HG02870 (cell line): ENCODE measurements at regions not wholly inside any gene's neighbourhood (a gene's known extent, or its start where the extent isn't known, plus 50 kb on each side); places are given as distances from the start of the nearest gene placed in this dataset.
A peak's percentile ranks its signal among the peaks of the same experiment; 100 is the strongest.
"Not testable (repeated sequence)": the region's sequence is repeated elsewhere in the genome, so short reads cannot be mapped to it uniquely, and the experiment has no call there.

Experiments
- ATAC-seq: cut with Tn5 transposase; IDR thresholded peaks from one replicate; pipeline ENCODE4 v1.9.1; 2021; ENCODE audit warnings: mild to moderate bottlenecking, moderate library complexity; ENCODE audit not compliant: unreplicated experiment

- ATAC-seq = peak; percentile 78
Observed at GRCh38 chr10:8278099-8278498, 223.6 kb downstream of the GATA3 start.

GRCh38 chr10:8279598-8279997 is 225.1 kb downstream of the GATA3 start:
- no peak for ATAC-seq

- no peak for ATAC-seq
Observed at GRCh38 chr10:8280946-8281345, 226.5 kb downstream of the GATA3 start.

DNA sequence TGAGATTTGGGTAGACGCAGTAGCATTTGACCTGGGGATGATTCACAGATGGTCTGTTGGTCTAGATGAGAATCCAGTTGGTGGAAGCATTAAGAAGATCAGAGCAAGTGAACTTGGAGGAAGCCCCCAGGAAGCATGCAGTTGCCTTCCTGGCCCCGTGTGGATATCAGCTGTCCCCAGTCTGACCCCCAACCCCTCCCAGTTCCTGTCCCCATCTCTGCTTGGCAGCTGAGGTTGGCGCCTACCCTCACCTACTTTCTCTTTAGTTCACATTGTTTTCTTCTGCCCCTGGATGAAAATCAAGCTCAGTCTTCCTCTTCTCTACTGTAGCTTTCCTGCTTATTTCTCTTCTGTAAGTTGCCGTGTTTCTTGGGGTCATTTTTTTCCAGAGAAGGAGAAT is 227.9 kb downstream of the GATA3 start:
- no peak for ATAC-seq

DNA sequence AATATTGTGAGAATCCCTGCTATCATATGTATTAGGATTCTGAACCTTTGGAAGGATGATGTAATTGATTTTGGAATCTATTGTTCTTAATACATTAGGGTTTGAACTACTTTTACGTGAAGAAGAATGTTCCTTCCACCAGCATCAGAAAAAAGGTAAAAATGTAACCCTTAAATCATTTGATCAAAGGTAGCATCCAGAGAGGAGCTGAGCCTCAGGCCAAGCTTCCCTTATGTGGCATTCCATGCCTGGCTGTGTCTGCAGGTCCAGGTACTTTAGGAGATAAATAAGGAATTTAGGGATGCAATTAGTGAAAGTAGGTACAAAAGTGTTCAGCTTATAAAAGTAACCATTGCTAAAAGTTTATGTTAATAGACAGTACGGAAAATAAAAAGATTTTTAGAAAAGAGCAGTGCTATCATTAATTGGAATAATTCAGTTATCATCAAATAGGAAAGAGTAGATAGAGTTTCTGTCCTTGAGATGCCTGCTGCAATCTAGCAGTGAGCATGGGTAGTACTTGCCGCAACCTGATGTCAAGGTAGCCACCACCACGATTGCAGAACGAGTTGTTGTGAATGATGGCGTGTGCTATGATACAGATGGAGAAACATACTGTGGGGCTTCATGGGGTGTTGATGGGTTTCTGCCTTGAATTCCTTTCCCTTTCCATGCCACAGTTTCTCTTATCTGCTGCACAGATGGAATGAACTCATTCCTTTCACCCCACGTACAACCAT is 228.8 kb downstream of the GATA3 start:
- no peak for ATAC-seq

GRCh38 chr10:8283986-8284385 is 229.5 kb downstream of the GATA3 start:
- ATAC-seq = no peak

DNA sequence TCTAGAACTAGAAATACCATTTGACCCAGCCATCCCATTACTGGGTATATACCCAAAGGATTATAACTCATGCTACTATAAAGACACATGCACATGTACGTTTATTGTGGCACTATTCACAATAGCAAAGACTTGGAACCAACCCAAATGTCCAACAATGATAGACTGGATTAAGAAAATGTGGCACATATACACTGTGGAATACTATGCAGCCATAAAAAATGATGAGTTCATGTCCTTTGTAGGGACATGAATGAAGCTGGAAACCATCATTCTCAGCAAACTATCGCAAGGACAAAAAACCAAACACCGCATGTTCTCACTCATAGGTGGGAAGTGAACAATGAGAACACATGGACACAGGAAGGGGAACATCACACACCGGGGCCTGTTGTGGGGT is 231.5 kb downstream of the GATA3 start:
- not testable (repeated sequence) for ATAC-seq

GRCh38 chr10:8288600-8288999 is 234.1 kb downstream of the GATA3 start:
- no peak for ATAC-seq

DNA sequence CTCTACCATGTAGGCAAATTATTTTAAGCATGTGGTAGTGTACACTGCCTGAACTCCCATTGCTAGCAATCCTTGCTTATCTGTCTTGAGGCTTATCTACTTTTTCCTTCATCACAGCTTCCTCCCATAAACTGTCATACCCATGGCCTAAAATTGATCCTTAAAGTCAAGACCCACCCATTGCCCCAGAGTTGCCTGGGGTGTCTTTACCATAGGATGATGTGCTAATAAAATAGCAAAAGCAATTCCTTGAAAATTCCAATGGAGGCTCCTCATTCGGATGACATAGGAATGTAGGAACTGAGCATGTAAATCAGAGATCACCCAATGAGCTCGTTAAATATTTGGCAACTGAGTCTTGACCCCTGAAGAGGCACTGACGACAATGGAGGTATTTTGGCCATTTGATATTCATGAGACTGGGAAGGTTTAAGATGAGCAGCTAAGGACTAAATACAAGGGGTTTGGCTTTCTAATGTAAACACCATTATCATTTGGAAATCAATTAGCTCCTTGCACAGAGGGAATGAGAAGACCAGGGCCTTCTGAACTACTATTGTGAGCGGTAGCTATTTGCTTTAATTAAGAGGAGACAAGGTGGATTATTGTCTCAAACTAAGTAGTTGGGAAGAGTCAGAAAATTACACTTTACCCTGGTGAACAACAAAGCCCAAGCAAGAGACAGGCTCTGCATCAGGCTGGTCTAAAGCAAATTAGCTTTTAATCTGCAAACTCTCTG is 234.9 kb downstream of the GATA3 start:
- ATAC-seq = no peak

- no peak for ATAC-seq
Observed at GRCh38 chr10:8294779-8295178, 240.3 kb downstream of the GATA3 start.

- no peak for ATAC-seq
Observed at GRCh38 chr10:8295311-8295710, 240.8 kb downstream of the GATA3 start.

- no peak for ATAC-seq
Observed at GRCh38 chr10:8296090-8296733, 241.7 kb downstream of the GATA3 start.

- no peak for ATAC-seq
Observed at GRCh38 chr10:8296734-8297101, 242.2 kb downstream of the GATA3 start.

DNA sequence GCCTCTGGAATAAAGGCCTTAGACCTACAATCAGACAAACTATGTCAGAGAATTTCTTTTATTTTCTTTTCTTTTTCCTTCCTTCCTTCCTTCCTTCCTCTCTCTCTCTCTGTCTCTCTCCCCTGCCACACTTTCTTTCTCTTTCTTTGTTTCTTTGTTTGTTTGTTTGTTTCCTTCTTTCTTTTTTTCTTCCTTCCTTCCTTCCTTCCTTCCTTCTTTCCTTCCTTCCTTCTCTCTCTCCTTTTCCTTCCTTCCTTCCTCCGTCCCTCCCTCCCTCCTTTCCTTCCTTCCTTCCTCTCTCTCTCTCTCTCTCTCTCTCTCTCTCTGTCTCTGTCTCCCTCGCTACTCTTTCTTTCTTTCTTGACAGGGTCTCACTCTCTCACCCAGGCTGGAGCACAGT is 242.6 kb downstream of the GATA3 start:
- ATAC-seq = no peak

DNA sequence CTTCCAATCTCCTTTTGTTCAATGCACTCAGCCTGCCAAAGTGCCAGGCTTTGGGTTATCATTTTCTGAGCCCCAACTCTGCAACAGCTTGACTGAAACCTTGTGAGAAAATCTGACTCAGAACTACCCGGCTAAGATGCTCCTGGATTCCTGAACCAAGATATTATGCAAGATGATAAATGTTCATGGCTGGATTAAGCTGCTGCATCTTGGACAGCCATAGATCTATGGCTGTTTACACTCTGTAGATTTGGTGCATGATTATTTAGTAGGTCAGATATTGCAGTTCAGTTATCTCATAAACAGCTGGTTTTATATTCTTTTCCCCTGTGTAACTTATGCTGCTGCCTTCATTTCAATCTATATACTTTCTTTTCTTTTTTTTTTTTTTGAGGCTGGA is 243.5 kb downstream of the GATA3 start:
- ATAC-seq = no peak

GRCh38 chr10:8298896-8299570 is 244.5 kb downstream of the GATA3 start:
- no peak for ATAC-seq

GRCh38 chr10:8300925-8301324 is 246.4 kb downstream of the GATA3 start:
- ATAC-seq = no peak

- ATAC-seq = no peak
Observed at GRCh38 chr10:8301333-8301732, 246.8 kb downstream of the GATA3 start.

- no peak for ATAC-seq
Observed at GRCh38 chr10:8301831-8302230, 247.3 kb downstream of the GATA3 start.

DNA sequence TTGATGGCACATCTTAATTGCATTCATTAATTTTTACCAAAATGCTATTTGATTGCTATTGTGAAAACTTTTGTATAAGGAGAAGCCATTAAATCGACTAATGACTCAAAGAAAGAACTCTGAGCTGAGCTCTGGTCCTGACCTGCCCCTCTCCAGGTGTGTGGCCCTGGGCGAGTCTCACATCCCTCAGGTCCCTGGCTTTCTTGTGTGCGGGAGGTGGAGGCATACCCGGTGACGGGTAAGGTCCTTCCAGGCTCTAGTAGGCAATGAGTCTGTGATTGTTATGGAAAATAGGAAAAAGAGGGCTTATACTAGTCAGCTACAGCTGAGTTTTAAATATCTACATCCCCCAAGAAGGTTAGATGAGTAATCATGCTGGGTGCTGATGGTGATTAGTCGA is 248.1 kb downstream of the GATA3 start:
- no peak for ATAC-seq

GRCh38 chr10:8304861-8305260 is 250.4 kb downstream of the GATA3 start:
- ATAC-seq = no peak
